Astrocyte of the cerebellum (primary cell): ENCODE measurements at regions not wholly inside any gene's neighbourhood (a gene's known extent, or its start where the extent isn't known, plus 50 kb on each side); places are given as distances from the start of the nearest gene placed in this dataset.

ENCODE experiments used
- DNase-seq: peaks from one replicate; pipeline ENCODE4 v3.0.0-alpha.2; 2011; ENCODE audit warnings: low read depth
- H3K4me3 ChIP-seq: 2 replicates; pipeline ENCODE4 v1.5.1; 2011; ENCODE audit warnings: mild to moderate bottlenecking, low read depth, low read length, moderate library complexity
- CTCF ChIP-seq: IDR thresholded peaks from 2 replicates; pipeline ENCODE4 v1.5.1; 2012; ENCODE audit warnings: low read length, low read depth, moderate library complexity, mild to moderate bottlenecking; ENCODE audit errors: missing control alignments
- in situ Hi-C: cut with HindIII; loops from 2 replicates; pipeline ENCODE4 v1.10.0; 2017; ENCODE audit warnings: low sequenced_read_pairs

GRCh38 chr16:54484700-54485099 lies 198.1 kb upstream of the IRX3 start:
- DNase-seq, result no peak
- in situ Hi-C loops, result no loop called here
- TF ChIP-seq CTCF, result no peak
- H3K4me3 ChIP-seq, result no peak overlapping the region

GRCh38 chr16:54482892-54483574 lies 196.4 kb upstream of the IRX3 start:
- H3K4me3 ChIP-seq, result no peak overlapping the region
- in situ Hi-C loops, result no loop called here
- no peak for TF ChIP-seq CTCF
- no peak for DNase-seq

- in situ Hi-C loops, result no loop called here
- no peak for DNase-seq
- no peak overlapping the region for H3K4me3 ChIP-seq
- no peak for TF ChIP-seq CTCF
Observed at GRCh38 chr16:54480429-54480828, 193.8 kb upstream of the IRX3 start.

GRCh38 chr16:54479546-54479945 lies 193.0 kb upstream of the IRX3 start:
- in situ Hi-C loops, result no loop called here
- no peak for DNase-seq
- no peak for TF ChIP-seq CTCF
- H3K4me3 ChIP-seq, result no peak overlapping the region

- in situ Hi-C loops, result no loop called here
- DNase-seq, result no peak
- no peak overlapping the region for H3K4me3 ChIP-seq
- TF ChIP-seq CTCF, result no peak
Observed at GRCh38 chr16:54477714-54478113, 191.1 kb upstream of the IRX3 start.

GRCh38 chr16:54475019-54475601 lies 188.5 kb upstream of the IRX3 start:
- TF ChIP-seq CTCF, result no peak
- H3K4me3 ChIP-seq, result no peak overlapping the region
- in situ Hi-C loops, result no loop called here
- no peak for DNase-seq
